Parathyroid adenoma (tissue), 2 donors: ENCODE measurements at regions not wholly inside any gene's neighbourhood (a gene's known extent, or its start where the extent isn't known, plus 50 kb on each side); places are given as distances from the start of the nearest gene placed in this dataset.
"Not testable (repeated sequence)": the region's sequence is repeated elsewhere in the genome, so short reads cannot be mapped to it uniquely, and the experiment has no call there.

Experiments
- H2AFZ ChIP-seq: fragments of 300-600 bp; sonication (generic); one replicate; pipeline ENCODE4 v1.7.0; 2017; ENCODE audit warnings: antibody characterized with exemption, mild to moderate bottlenecking
- H3K27ac ChIP-seq: fragments of 300-600 bp; sonication (generic); one replicate; pipeline ENCODE4 v1.7.0; 2017
- H3K27me3 ChIP-seq: fragments of 300-600 bp; sonication (generic); one replicate; pipeline ENCODE4 v1.7.0; 2017; ENCODE audit warnings: low read length; ENCODE audit not compliant: control insufficient read depth, insufficient read depth
- H3K36me3 ChIP-seq: fragments of 300-600 bp; sonication (generic); one replicate; pipeline ENCODE4 v1.7.0; 2017; ENCODE audit warnings: low read length; ENCODE audit not compliant: control insufficient read depth, insufficient read depth
- H3K4me1 ChIP-seq: fragments of 300-600 bp; sonication (generic); one replicate; pipeline ENCODE4 v1.7.0; 2017; ENCODE audit warnings: control low read depth
- H3K4me2 ChIP-seq: fragments of 300-600 bp; sonication (generic); one replicate; pipeline ENCODE4 v1.7.0; 2017; ENCODE audit warnings: low read length
- H3K4me3 ChIP-seq: fragments of 300-600 bp; sonication (generic); one replicate; pipeline ENCODE4 v1.7.0; 2017; ENCODE audit warnings: low read depth, low read length
- H3K79me2 ChIP-seq: fragments of 300-600 bp; sonication (generic); one replicate; pipeline ENCODE4 v1.7.0; 2017; ENCODE audit warnings: control low read depth
- H3K9ac ChIP-seq: fragments of 300-600 bp; sonication (generic); one replicate; pipeline ENCODE4 v1.7.0; 2017; ENCODE audit warnings: mild to moderate bottlenecking
- H3K9me3 ChIP-seq: fragments of 300-600 bp; sonication (generic); one replicate; pipeline ENCODE4 v1.7.0; 2017; ENCODE audit warnings: low read length; ENCODE audit not compliant: control insufficient read depth
- TF ChIP-seq, protein P1 (sequence below): fragments of 300-600 bp; sonication (generic); IDR thresholded peaks from one replicate; pipeline ENCODE4 v1.7.0; 2017; ENCODE audit warnings: antibody characterized with exemption, mild to moderate bottlenecking
- donor health status: primary hyperparathyroidism.

DNA sequence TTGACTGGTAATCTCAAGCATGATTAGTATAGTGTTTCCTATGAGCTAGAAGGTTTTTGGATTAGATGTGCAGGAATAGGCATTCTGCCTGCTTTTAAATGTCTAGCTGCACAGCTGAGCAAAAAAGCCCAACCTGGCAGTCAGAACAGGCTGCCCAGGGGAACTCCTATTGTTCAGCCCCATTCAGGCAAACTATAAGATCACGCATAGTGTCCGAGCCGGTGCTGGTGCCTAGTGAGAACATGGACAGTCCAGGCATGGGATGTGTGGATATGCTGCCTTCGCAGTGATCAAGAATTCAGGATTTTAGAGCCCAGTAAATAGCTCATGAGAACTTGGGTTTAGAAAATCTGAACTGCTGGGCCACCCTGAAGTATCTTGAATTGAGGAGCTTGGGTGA is 348.8 kb downstream of the UTRN start:
- TF ChIP-seq, protein P1, sequence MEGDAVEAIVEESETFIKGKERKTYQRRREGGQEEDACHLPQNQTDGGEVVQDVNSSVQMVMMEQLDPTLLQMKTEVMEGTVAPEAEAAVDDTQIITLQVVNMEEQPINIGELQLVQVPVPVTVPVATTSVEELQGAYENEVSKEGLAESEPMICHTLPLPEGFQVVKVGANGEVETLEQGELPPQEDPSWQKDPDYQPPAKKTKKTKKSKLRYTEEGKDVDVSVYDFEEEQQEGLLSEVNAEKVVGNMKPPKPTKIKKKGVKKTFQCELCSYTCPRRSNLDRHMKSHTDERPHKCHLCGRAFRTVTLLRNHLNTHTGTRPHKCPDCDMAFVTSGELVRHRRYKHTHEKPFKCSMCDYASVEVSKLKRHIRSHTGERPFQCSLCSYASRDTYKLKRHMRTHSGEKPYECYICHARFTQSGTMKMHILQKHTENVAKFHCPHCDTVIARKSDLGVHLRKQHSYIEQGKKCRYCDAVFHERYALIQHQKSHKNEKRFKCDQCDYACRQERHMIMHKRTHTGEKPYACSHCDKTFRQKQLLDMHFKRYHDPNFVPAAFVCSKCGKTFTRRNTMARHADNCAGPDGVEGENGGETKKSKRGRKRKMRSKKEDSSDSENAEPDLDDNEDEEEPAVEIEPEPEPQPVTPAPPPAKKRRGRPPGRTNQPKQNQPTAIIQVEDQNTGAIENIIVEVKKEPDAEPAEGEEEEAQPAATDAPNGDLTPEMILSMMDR = no peak

DNA sequence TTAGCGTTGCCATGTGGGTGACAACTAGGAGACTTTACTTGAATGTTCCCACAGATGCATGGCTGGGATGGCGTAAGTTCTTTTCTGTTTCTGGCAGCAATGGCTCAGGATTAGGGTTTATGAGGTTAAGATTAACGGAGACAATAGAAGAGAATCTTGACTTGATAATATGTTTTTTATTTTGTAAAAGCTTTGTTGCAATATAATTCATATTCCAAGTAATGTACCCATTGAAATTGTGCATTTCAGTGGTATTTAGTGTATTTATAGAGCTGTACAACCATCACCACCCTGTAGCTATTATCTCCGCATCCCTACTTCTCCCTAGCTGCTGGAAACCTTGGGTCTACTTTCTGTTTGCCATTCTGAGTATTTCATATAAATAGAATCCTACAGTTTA is 349.2 kb downstream of the UTRN start:
- no peak overlapping the region for H3K4me3 ChIP-seq
- H3K36me3 ChIP-seq = no peaks in the 10 kb centered on the region
- H3K9me3 ChIP-seq = no peaks in the 10 kb centered on the region
- H3K27ac ChIP-seq = no peak overlapping the region
- no peak overlapping the region for H3K4me2 ChIP-seq
- H3K4me1 ChIP-seq = no peaks in the 10 kb centered on the region
- TF ChIP-seq, protein P1 = no peak
- peaks cover 7% of the 10 kb centered on the region for H3K79me2 ChIP-seq
- H3K9ac ChIP-seq = no peak overlapping the region
- H2AFZ ChIP-seq = no peak overlapping the region
- H3K27me3 ChIP-seq = no peaks in the 10 kb centered on the region

More for the DNA sequence above, 348.8 kb downstream of the UTRN start:
- H2AFZ ChIP-seq = no peak overlapping the region
- H3K4me3 ChIP-seq = no peak overlapping the region
- no peaks in the 10 kb centered on the region for H3K9me3 ChIP-seq
- no peak overlapping the region for H3K9ac ChIP-seq
- no peaks in the 10 kb centered on the region for H3K36me3 ChIP-seq
- H3K4me2 ChIP-seq = no peak overlapping the region
- no peak overlapping the region for H3K27ac ChIP-seq
- no peaks in the 10 kb centered on the region for H3K27me3 ChIP-seq
- H3K4me1 ChIP-seq = no peaks in the 10 kb centered on the region
- peaks cover 5% of the 10 kb centered on the region for H3K79me2 ChIP-seq

DNA sequence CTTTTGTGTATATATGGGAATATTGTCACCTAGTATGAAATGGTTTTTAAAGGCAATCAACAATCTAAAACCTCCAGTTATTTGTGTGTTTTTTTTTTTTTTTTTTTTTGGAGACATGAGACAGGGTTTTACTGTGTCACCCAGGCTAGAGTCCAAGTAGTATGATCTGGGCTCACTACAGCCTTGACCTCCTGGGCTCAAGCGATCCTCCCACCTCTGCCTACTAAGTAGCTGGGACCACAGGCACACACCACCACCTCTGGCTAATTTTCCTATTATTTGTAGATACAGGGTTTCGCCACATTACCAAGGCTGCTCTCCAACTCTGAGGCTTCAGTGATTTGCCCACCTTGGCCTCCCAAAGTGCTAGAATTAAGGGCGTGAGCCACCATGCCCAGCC is 349.9 kb downstream of the UTRN start:
- Histone ChIP-seq H3K4me1 (no peaks in the 10 kb centered on the region), H3K4me2 (no peak overlapping the region), H3K27me3 (no peaks in the 10 kb centered on the region), H3K4me3 (no peak overlapping the region), H3K27ac (no peak overlapping the region), H3K79me2 (peaks cover 10% of the 10 kb centered on the region), H2AFZ (no peak overlapping the region), H3K9ac (no peak overlapping the region), H3K9me3 (no peaks in the 10 kb centered on the region), H3K36me3 (no peaks in the 10 kb centered on the region)
- TF ChIP-seq, protein P1 = no peak

DNA sequence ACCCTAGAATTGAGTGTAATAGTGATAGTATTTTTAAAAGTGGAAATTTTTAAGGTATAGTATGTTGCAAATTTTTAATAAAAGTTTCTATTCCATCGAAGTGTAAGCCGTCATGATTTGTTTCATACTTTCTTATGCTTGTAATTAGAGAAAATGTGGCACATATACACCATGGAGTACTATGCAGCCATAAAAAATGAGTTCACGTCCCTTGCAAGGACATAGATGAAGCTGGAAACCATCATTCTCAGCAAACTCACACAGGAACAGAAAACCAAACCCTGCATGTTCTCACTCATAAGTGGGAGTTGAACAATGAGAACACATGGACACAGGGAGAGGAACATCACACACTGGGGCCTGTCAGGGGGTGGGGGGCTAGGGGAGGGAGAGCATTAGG is 350.9 kb downstream of the UTRN start:
- H3K27me3 ChIP-seq, H3K9ac ChIP-seq, H3K36me3 ChIP-seq: not testable (repeated sequence)

DNA sequence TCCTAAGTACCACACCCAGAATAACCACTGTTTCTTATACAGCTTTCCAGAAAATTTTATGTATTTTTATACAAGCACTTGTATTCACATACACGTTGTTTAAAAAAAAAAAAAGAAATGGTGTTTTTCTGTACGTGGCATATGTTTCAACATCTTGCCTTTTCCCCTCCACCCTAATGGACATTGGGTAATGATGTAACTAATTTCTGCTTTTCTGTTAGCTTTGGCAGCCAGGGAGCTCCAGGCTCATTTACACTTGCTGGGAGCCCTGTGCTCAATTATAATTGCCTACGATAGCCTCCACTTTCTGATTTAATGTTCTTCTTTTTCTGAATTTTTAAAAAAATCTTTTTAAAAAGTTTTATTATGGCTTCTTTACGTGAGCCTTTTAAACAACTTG is 352.4 kb downstream of the UTRN start:
- H3K9ac ChIP-seq = no peak overlapping the region
- no peaks in the 10 kb centered on the region for H3K36me3 ChIP-seq
- no peaks in the 10 kb centered on the region for H3K27me3 ChIP-seq
- H3K4me2 ChIP-seq = no peak overlapping the region
- H3K4me1 ChIP-seq = no peaks in the 10 kb centered on the region
- H3K9me3 ChIP-seq = no peaks in the 10 kb centered on the region
- no peak overlapping the region for H3K27ac ChIP-seq
- TF ChIP-seq, protein P1 = no peak
- peaks cover 10% of the 10 kb centered on the region for H3K79me2 ChIP-seq
- no peak overlapping the region for H3K4me3 ChIP-seq
- H2AFZ ChIP-seq = no peak overlapping the region

More for the DNA sequence above, 350.9 kb downstream of the UTRN start:
- not testable (repeated sequence) for H3K4me3 ChIP-seq, H2AFZ ChIP-seq, H3K27ac ChIP-seq, H3K4me2 ChIP-seq, H3K9me3 ChIP-seq, H3K4me1 ChIP-seq
- peaks cover 10% of the 10 kb centered on the region for H3K79me2 ChIP-seq
